HepG2 (cell line): ENCODE measurements at regions not wholly inside any gene's neighbourhood (a gene's known extent, or its start where the extent isn't known, plus 50 kb on each side); places are given as distances from the start of the nearest gene placed in this dataset.

Experiments used
- ATAC-seq: fragments of 200-7000 bp; cut with Tn5 transposase; 3 replicates; pipeline ENCODE4 v1.9.1; 2020; ENCODE audit warnings: mild to moderate bottlenecking, moderate library complexity
- BruUV-seq: library from RNA; stranded (reverse); fragments of 400-500 nt; replicated peaks from 2 replicates; lab custom pipeline; 2021; lab: Mats Ljungman, UMichigan
- CTCF ChIA-PET: fragments of 300-600 bp; formaldehyde crosslinking; extraction: SDS; loops from one replicate; lab custom pipeline; 2021; ENCODE audit warnings: low total read pairs, inconsistent platforms, low intra/inter-chr PET ratio; lab: Yijun Ruan, JAX
- POLR2A ChIA-PET: fragments of 350-600 bp; sonication (Branson Sonifier 250); formaldehyde crosslinking; loops from one replicate; lab custom pipeline; 2020; ENCODE audit warnings: antibody characterized with exemption, inconsistent platforms; lab: Yijun Ruan, JAX
- DNase-seq: peaks from one replicate; pipeline ENCODE4 v3.0.0-alpha.2; 2015; ENCODE audit warnings: low spot score
- FAIRE-seq: peaks from 3 replicates; lab custom pipeline; 2011; peaks lifted over from hg19 to GRCh38; lab: Jason Lieb, UNC
- H2AFZ ChIP-seq: one replicate; pipeline ENCODE4 v1.6.1; 2011; ENCODE audit warnings: low read length, inconsistent platforms
- H3K27ac ChIP-seq: fragments of 300-600 bp; 3 replicates; pipeline ENCODE4 v1.8.0; 2011; ENCODE audit warnings: mixed run types, mild to moderate bottlenecking, mixed read lengths, low read length, inconsistent platforms; ENCODE audit not compliant: insufficient read depth; ENCODE audit errors: extremely low read length
- H3K27me3 ChIP-seq, 2 experiments: fragments of 200-600 bp in 1 of 2; 2 replicates in 1 of 2; 3 replicates in 1 of 2; pipeline versions ENCODE4 v1.6.0 to v1.8.0; 2011; ENCODE audit warnings: low read length in 2 of 2, mild to moderate bottlenecking in 2 of 2, moderate library complexity in 2 of 2, inconsistent platforms in 1 of 2; ENCODE audit not compliant: insufficient read depth in 2 of 2, control insufficient read depth in 1 of 2
- H3K36me3 ChIP-seq, 2 experiments: fragments of 200-600 bp in 1 of 2; replicated peaks in 1 of 2; 2 replicates in 1 of 2; 3 replicates in 1 of 2; pipeline versions ENCODE4 v1.5.1 to v1.8.0; 2011; ENCODE audit warnings: low read length in 2 of 2, inconsistent platforms in 1 of 2; ENCODE audit not compliant: insufficient read depth in 2 of 2, control insufficient read depth in 1 of 2
- H3K4me1 ChIP-seq: 2 replicates; pipeline ENCODE4 v1.5.1; 2012; ENCODE audit warnings: low read length, inconsistent platforms; ENCODE audit not compliant: insufficient read depth
- H3K4me2 ChIP-seq: 2 replicates; pipeline ENCODE4 v1.6.0; 2011; ENCODE audit warnings: low read depth, low read length, inconsistent platforms
- H3K4me3 ChIP-seq, 3 experiments: fragments of 200-600 bp in 1 of 3; sonication (generic), shearing (Covaris generic) in 1 of 3; replicated peaks in 1 of 3; 2 replicates each; pipeline ENCODE4 v1.5.1; 2011 to 2016; ENCODE audit warnings: low read length in 3 of 3, inconsistent platforms in 2 of 3, low read depth in 2 of 3, mild to moderate bottlenecking in 2 of 3, control low read depth in 1 of 3, mixed read lengths in 1 of 3; ENCODE audit not compliant: insufficient read depth in 1 of 3
- H3K79me2 ChIP-seq: one replicate; pipeline ENCODE4 v1.6.1; 2011; ENCODE audit warnings: low read length, inconsistent platforms; ENCODE audit not compliant: insufficient read depth
- H3K9ac ChIP-seq: 2 replicates; pipeline ENCODE4 v1.6.0; 2011; ENCODE audit warnings: mild to moderate bottlenecking, low read depth, low read length, inconsistent platforms; ENCODE audit not compliant: insufficient read depth
- H3K9me3 ChIP-seq: 2 replicates; pipeline ENCODE4 v1.5.1; 2012; ENCODE audit warnings: mild to moderate bottlenecking, low read length
- H4K20me1 ChIP-seq: 2 replicates; pipeline ENCODE4 v1.6.0; 2011; ENCODE audit warnings: inconsistent platforms, mild to moderate bottlenecking, low read length, moderate library complexity; ENCODE audit not compliant: insufficient read depth
- ETV5 ChIP-seq: IDR thresholded peaks from 2 replicates; pipeline ENCODE4 v1.6.1; 2018; ENCODE audit warnings: missing biosample characterization, missing genetic modification reagents, inconsistent platforms, borderline replicate concordance
- HNF1B ChIP-seq: sonication (generic); formaldehyde crosslinking; IDR thresholded peaks from 2 replicates; pipeline ENCODE4 v1.5.1; 2020; ENCODE audit warnings: mild to moderate bottlenecking, moderate library complexity, missing genetic modification reagents
- ISL2 ChIP-seq: sonication (generic); formaldehyde crosslinking; IDR thresholded peaks from 2 replicates; pipeline ENCODE4 v1.5.0; 2020; ENCODE audit warnings: missing genetic modification reagents
- LCORL ChIP-seq, 2 experiments: fragments of 450-650 bp in 1 of 2; sonication (generic) in 1 of 2; formaldehyde crosslinking in 1 of 2; IDR thresholded peaks; 2 replicates each; pipeline versions ENCODE4 v1.5.0 to v1.6.1; 2017 to 2020; ENCODE audit warnings: antibody characterized with exemption in 1 of 2, missing genetic modification reagents in 1 of 2
- RERE ChIP-seq: IDR thresholded peaks from 2 replicates; pipeline ENCODE4 v1.6.1; 2016; ENCODE audit warnings: low read depth, missing genetic modification reagents, missing compliant biosample characterization
- RNF2 ChIP-seq: fragments of 450-650 bp; conservative IDR thresholded peaks from 2 replicates; pipeline ENCODE4 v1.6.1; 2016; ENCODE audit warnings: low read depth
- SMAD9 ChIP-seq: sonication (generic); formaldehyde crosslinking; IDR thresholded peaks from 2 replicates; pipeline ENCODE4 v1.5.1; 2020; ENCODE audit warnings: mild to moderate bottlenecking, missing genetic modification reagents
- TFE3 ChIP-seq: IDR thresholded peaks from 2 replicates; pipeline ENCODE4 v1.6.1; 2016
- ZNF614 ChIP-seq: IDR thresholded peaks from 2 replicates; pipeline ENCODE4 v1.6.1; 2018; ENCODE audit warnings: missing biosample characterization, missing genetic modification reagents, inconsistent platforms, borderline replicate concordance
- ZNF629 ChIP-seq: sonication (generic); formaldehyde crosslinking; conservative IDR thresholded peaks from 2 replicates; pipeline ENCODE4 v1.5.0; 2020; ENCODE audit warnings: missing genetic modification reagents
- ZNF670 ChIP-seq: sonication (generic); formaldehyde crosslinking; IDR thresholded peaks from 2 replicates; pipeline ENCODE4 v1.8.0; 2022; ENCODE audit warnings: mild to moderate bottlenecking, missing genetic modification reagents, borderline replicate concordance
- ZNF710 ChIP-seq: sonication (generic); formaldehyde crosslinking; IDR thresholded peaks from 2 replicates; pipeline ENCODE4 v1.5.0; 2020; ENCODE audit warnings: mild to moderate bottlenecking, missing genetic modification reagents, borderline replicate concordance
- WGBS: methylation state at CpG from one replicate; pipeline ENCODE4 v1.1.6; 2017; ENCODE audit warnings: low lambda C conversion rate; 5-methylcytosine and 5-hydroxymethylcytosine counted together
- in situ Hi-C: cut with HindIII; loops from 2 replicates; pipeline ENCODE4 v1.10.0; 2017; ENCODE audit warnings: low pct_unique_long_range_greater_than_20kb; ENCODE audit not compliant: extremely low pct_ligation_motif_present
- intact Hi-C: fragments of 100-400 bp; cut with micrococcal nuclease; formaldehyde crosslinking; loops from one replicate; pipeline ENCODE4 v1.10.0; 2022; ENCODE audit not compliant: unreplicated experiment

GRCh38 chr2:118477111-118477862 is 370.2 kb downstream of the EN1 start:
- WGBS = 3% methylated on average over 8 of the region's 8 CpGs
- peaks cover 16% of the 10 kb centered on the region for H3K4me1 ChIP-seq
- no TSS peak for BruUV-seq
- ATAC-seq = peak; percentile 86
- in situ Hi-C loops (no loop called here), intact Hi-C loops (no loop called here)
- H3K79me2 ChIP-seq = no peaks in the 10 kb centered on the region
- H3K4me2 ChIP-seq = peak overlapping the region; percentile 53
- ChIA-PET CTCF (no interaction called here), POLR2A (no interaction called here)
- peak; percentile 88 for DNase-seq
- no peaks in the 10 kb centered on the region for H3K9me3 ChIP-seq
- no peak overlapping the region for H3K9ac ChIP-seq
- H3K27me3 ChIP-seq = peaks cover 0 to 11% of the 10 kb centered on the region in 2 experiments; a peak in 2 of 5 replicates
- H3K36me3 ChIP-seq = no peaks in the 10 kb centered on the region
- H2AFZ ChIP-seq = no peak overlapping the region
- H3K4me3 ChIP-seq = peak overlapping the region in 1 of 3 experiments; percentile 11; a peak in 2 of 6 replicates
- no peaks in the 10 kb centered on the region for H4K20me1 ChIP-seq
- no peak overlapping the region for H3K27ac ChIP-seq
- peak; percentile 83 for FAIRE-seq
- no peak for TF ChIP-seq SMAD9 (CRISPR knock-in tag)
- no peak for TF ChIP-seq RNF2
- TF ChIP-seq HNF1B (CRISPR knock-in tag) = peak; percentile 86
- TF ChIP-seq ZNF629 (CRISPR knock-in tag) = no peak
- TF ChIP-seq ZNF614 = peak; percentile 54; the same call in 1 of the 2 replicates
- peak; percentile 57; the same call in 1 of the 2 replicates for TF ChIP-seq ZNF670 (CRISPR knock-in tag)
- peak; percentile 86; the same call in 1 of the 2 replicates for TF ChIP-seq ZNF710 (CRISPR knock-in tag)
- TF ChIP-seq TFE3 (CRISPR knock-in tag) = peak; percentile 50; the same call in 1 of the 2 replicates
- peak; percentile 95 for TF ChIP-seq ISL2 (CRISPR knock-in tag)
- TF ChIP-seq ETV5 = peak; percentile 71; the same call in 1 of the 2 replicates
- peak; percentile 90 for TF ChIP-seq RERE (CRISPR knock-in tag)
- TF ChIP-seq LCORL (IDR thresholded peaks at IDR 0.05) = no peak
- TF ChIP-seq LCORL (CRISPR knock-in tag; IDR thresholded peaks at IDR 0.05) = peak; percentile 80
